Epithelial cell of proximal tubule (primary cell): ENCODE measurements at regions not wholly inside any gene's neighbourhood (a gene's known extent, or its start where the extent isn't known, plus 50 kb on each side); places are given as distances from the start of the nearest gene placed in this dataset.
A peak's percentile ranks its signal among the peaks of the same experiment; 100 is the strongest.
"Not testable (repeated sequence)": the region's sequence is repeated elsewhere in the genome, so short reads cannot be mapped to it uniquely, and the experiment has no call there.

ENCODE experiments used
- DNase-seq: peaks from one replicate; pipeline ENCODE4 v3.0.0-alpha.2; 2011; ENCODE audit warnings: low read depth
- H3K4me3 ChIP-seq: 2 replicates; pipeline ENCODE4 v1.5.1; 2011; ENCODE audit warnings: low read depth, mild to moderate bottlenecking, low read length
- CTCF ChIP-seq: conservative IDR thresholded peaks from 2 replicates; pipeline ENCODE4 v1.5.1; 2012; ENCODE audit warnings: low read depth, mild to moderate bottlenecking, low read length

- no peak for DNase-seq
These were observed 189.3 kb downstream of the EDEM1 start for GRCh38 chr3:5376761-5377160.

GRCh38 chr3:5379266-5379665, 191.8 kb downstream of the EDEM1 start:
- DNase-seq, H3K4me3 ChIP-seq: not testable (repeated sequence)

More at GRCh38 chr3:5376761-5377160, 189.3 kb downstream of the EDEM1 start:
- H3K4me3 ChIP-seq = no peak overlapping the region
- TF ChIP-seq CTCF = no peak

GRCh38 chr3:5383486-5384263, 196.2 kb downstream of the EDEM1 start:
- not testable (repeated sequence) for DNase-seq, H3K4me3 ChIP-seq

- no peak for TF ChIP-seq CTCF
- no peak for DNase-seq
- no peak overlapping the region for H3K4me3 ChIP-seq
These were observed 197.2 kb downstream of the EDEM1 start for GRCh38 chr3:5384557-5385236.

- TF ChIP-seq CTCF = no peak
- DNase-seq = no peak
These were observed 200.6 kb downstream of the EDEM1 start for GRCh38 chr3:5388091-5388490.

GRCh38 chr3:5389057-5389456, 201.6 kb downstream of the EDEM1 start:
- peak; percentile 63 for DNase-seq
- TF ChIP-seq CTCF = no peak
- no peak overlapping the region for H3K4me3 ChIP-seq

More at GRCh38 chr3:5388091-5388490, 200.6 kb downstream of the EDEM1 start:
- H3K4me3 ChIP-seq = no peak overlapping the region

- H3K4me3 ChIP-seq = no peak overlapping the region
- no peak for TF ChIP-seq CTCF
- no peak for DNase-seq
These were observed 202.7 kb downstream of the EDEM1 start for GRCh38 chr3:5390221-5390620.
